ENCODE measurements at regions not wholly inside any gene's neighbourhood (a gene's known extent, or its start where the extent isn't known, plus 50 kb on each side); places are given as distances from the start of the nearest gene placed in this dataset.

GRCh38 chr5:143653766-143654282, 158.1 kb upstream of the HMHB1 start:
- no peaks in the 10 kb centered on the region for H3K79me1 ChIP-seq (ENCODE audit: insufficient read depth, low read depth, low read length, poor library complexity, severe bottlenecking)
- H2BK15ac ChIP-seq (ENCODE audit: low read depth, low read length), result no peak overlapping the region
- H3K27ac ChIP-seq (ENCODE audit: insufficient read length, low read depth, low read length), result no peak overlapping the region
- WGBS (ENCODE audit: extremely low coverage, insufficient read length, low lambda C conversion rate), result no CpG with 5 or more reads among the region's 4 CpGs
- Mint-ChIP-seq H3K4me1 (no peaks in the 10 kb centered on the region), H3K36me3 (ENCODE audit: insufficient read depth in 1 of 3, low read depth in 3 of 3) (no peaks in the 10 kb centered on the region), H3K27me3 (ENCODE audit: low read depth) (no peaks in the 10 kb centered on the region), H3K9me3 (no peaks in the 10 kb centered on the region), H3K4me3 (no peak overlapping the region), H3K27ac (no peak overlapping the region)
- no peak for DNase-seq
- no peaks in the 10 kb centered on the region for H4K20me1 ChIP-seq (ENCODE audit: control insufficient read depth, insufficient read depth, insufficient read length)
- H3K4ac ChIP-seq (ENCODE audit: low read depth, low read length), result no peak overlapping the region
- H4K5ac ChIP-seq (ENCODE audit: insufficient read length, low read depth, low read length), result no peak overlapping the region
- no peak for TF ChIP-seq CTCF (conservative IDR thresholded peaks at IDR 0.05)
- no peak overlapping the region for H3K18ac ChIP-seq (ENCODE audit: insufficient read length, low read depth, low read length)
- H3K79me2 ChIP-seq (ENCODE audit: insufficient read depth, low read length), result no peaks in the 10 kb centered on the region
- H3K14ac ChIP-seq (ENCODE audit: insufficient read depth, low read length), result no peak overlapping the region
- no peak overlapping the region for H2BK20ac ChIP-seq (ENCODE audit: low read depth, low read length, poor library complexity, severe bottlenecking)
- H2BK12ac ChIP-seq (ENCODE audit: insufficient read length, low read depth, low read length), result no peak overlapping the region
- H3K9ac ChIP-seq (ENCODE audit: extremely low read depth, insufficient read length, low read length), result no peak overlapping the region
- H3K4me1 ChIP-seq (ENCODE audit: insufficient read depth, low read length), result no peaks in the 10 kb centered on the region
- no peak overlapping the region for H4K91ac ChIP-seq (ENCODE audit: insufficient read length, low read depth, low read length)
- H2AFZ ChIP-seq (ENCODE audit: low read length), result no peak overlapping the region
- H2AK5ac ChIP-seq (ENCODE audit: insufficient read length, low read length), result no peak overlapping the region
- no peak overlapping the region for H2BK5ac ChIP-seq (ENCODE audit: insufficient read length, low read length)
- H3K23me2 ChIP-seq (ENCODE audit: insufficient read length, low read depth, low read length, poor library complexity, severe bottlenecking), result no peaks in the 10 kb centered on the region
- H3K27me3 ChIP-seq (ENCODE audit: insufficient read depth, low read length), result no peaks in the 10 kb centered on the region
- H3K56ac ChIP-seq (ENCODE audit: insufficient read length, low read depth, low read length), result no peak overlapping the region
- no peak overlapping the region for H3K23ac ChIP-seq (ENCODE audit: insufficient read length, low read depth, low read length)
- no peak overlapping the region for H4K8ac ChIP-seq (replicated peaks; ENCODE audit: insufficient read length, low read depth, low read length)
- no peaks in the 10 kb centered on the region for H3K9me3 ChIP-seq (ENCODE audit: control insufficient read depth, low read depth, low read length)
- no peak overlapping the region for H2BK120ac ChIP-seq (ENCODE audit: low read depth, low read length, poor library complexity, severe bottlenecking)
- H3K4me2 ChIP-seq (ENCODE audit: insufficient read depth, insufficient read length, low read length), result no peak overlapping the region
- no peak overlapping the region for H3T11ph ChIP-seq (ENCODE audit: low read length)

Data from H9 (cell line).